ENCODE measurements at regions not wholly inside any gene's neighbourhood (a gene's known extent, or its start where the extent isn't known, plus 50 kb on each side); places are given as distances from the start of the nearest gene placed in this dataset.

DNA sequence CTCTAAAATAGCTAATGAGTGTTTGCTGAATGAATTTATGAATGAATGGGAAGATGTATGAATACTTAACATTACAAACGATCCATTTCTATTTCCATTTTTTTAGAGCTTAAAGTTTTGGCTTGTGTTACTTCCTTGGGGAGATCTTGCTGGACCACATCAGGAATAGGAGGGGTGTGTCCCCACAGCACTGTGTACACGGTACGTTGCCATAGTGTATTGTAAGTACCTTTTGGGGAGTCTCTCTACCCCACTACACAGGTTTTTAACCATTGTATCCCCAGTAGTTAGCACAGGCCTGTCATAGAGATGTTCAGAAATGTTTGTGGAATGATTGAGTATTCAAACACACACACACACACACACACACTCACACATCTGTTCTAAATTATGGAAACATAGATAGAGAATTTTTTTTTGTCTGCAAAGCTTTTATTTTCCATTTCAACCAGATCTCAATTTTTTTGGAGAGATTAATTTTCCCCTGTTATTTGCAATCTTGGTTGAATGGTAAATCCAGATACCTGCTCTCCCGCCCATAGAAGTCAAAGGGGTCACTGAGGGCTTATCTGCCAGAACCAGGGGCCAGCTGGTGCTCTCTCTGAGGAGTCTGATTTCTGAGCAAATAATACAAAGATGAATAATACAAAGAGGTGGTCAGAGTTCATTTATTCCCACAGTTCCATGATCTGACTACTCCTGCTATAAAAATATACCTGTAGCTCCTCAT is 471.0 kb downstream of the INSC start:
- DNase-seq = no peak
- H3K4me3 ChIP-seq = no peak overlapping the region
- H3K27ac ChIP-seq = peak overlapping the region in 2 of 10 donors; percentile 32 to 51
- H3K4me1 ChIP-seq = peaks cover 0 to 63% (median 23%) of the 10 kb centered on the region in 9 donors
- no peaks in the 10 kb centered on the region for H3K27me3 ChIP-seq
- H3K36me3 ChIP-seq = no peaks in the 10 kb centered on the region
- TF ChIP-seq, protein P1, sequence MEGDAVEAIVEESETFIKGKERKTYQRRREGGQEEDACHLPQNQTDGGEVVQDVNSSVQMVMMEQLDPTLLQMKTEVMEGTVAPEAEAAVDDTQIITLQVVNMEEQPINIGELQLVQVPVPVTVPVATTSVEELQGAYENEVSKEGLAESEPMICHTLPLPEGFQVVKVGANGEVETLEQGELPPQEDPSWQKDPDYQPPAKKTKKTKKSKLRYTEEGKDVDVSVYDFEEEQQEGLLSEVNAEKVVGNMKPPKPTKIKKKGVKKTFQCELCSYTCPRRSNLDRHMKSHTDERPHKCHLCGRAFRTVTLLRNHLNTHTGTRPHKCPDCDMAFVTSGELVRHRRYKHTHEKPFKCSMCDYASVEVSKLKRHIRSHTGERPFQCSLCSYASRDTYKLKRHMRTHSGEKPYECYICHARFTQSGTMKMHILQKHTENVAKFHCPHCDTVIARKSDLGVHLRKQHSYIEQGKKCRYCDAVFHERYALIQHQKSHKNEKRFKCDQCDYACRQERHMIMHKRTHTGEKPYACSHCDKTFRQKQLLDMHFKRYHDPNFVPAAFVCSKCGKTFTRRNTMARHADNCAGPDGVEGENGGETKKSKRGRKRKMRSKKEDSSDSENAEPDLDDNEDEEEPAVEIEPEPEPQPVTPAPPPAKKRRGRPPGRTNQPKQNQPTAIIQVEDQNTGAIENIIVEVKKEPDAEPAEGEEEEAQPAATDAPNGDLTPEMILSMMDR (IDR thresholded peaks at IDR 0.05) = no peak
- peak in 6 of 8 donors; percentile 46 to 74 (median 54) for ATAC-seq
- WGBS, 2 donors = 62% methylated on average over 4 of the region's 4 CpGs
- H3K9me3 ChIP-seq = no peaks in the 10 kb centered on the region
- intact Hi-C loops (cut with DNase I) = no loop called here

DNA sequence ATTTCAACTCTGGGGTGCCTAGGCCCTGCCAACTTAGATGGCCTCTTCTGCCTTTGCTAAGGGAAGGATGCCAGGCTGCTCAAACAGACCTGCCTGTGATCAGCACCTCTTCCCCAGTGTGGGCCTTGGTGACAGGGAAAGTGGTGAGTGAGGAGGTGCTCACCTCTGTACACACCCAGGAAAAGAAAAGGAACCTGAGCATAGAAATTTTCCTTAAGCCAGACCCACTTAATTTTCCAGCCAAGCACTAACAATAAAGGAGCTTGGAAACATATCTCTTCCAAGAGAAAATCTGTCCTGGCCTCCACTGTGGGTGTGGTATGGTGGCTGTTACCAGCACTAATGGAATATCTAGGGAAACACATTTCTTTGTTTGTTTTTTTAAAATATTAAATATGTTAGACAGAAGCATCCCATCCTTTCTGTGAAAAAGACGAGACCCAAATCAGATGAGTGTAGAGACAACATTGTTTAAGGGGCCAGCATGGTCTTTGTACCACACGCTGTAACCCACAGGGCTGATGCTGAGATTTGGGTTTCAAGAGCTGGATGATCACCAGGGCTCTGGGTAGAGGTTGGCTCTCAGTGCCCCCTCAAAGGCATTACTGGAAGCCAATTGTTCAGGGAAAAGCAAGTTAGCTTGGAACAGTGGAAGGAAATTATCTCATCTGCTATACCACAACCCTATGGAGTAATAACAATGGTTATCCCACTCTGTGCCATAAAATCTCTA is 472.2 kb downstream of the INSC start:
- intact Hi-C loops (cut with DNase I) = no loop called here
- TF ChIP-seq, protein P1 (IDR thresholded peaks at IDR 0.05) = no peak
- ATAC-seq = peak in 2 of 8 donors; percentile 24 to 30

DNA sequence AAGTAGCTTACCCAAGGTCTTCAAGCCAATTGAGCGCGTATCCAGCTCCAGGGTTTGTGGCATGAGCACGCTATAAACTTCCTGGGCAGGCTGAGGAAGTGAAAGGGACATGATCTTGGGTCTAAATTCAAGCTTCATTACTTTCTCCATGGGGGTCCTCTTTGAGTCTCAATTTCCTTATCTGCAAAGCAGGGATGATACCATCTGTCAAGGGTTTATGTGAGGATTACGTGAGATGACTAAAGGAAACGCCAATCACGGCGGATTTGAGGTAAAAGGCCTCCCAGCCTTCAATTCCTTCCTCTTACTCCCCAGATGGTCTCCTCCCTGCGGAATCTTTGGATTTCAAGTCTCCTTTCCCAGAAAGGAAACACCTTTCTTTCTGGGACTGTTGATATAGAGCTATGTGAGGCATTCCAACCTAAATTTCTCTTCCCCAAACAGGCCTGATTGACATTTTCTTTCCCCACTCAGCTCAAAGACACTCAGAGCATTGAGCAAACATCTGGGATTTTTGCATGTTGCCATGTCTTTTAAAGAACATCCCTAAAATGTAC is 474.4 kb downstream of the INSC start:
- Histone ChIP-seq H3K4me1 (peaks cover 0 to 64% (median 23%) of the 10 kb centered on the region in 9 donors), H3K36me3 (no peaks in the 10 kb centered on the region), H3K27me3 (no peaks in the 10 kb centered on the region), H3K4me3 (no peak overlapping the region), H3K27ac (peak overlapping the region in 2 of 10 donors; percentile 33 to 42), H3K9me3 (no peaks in the 10 kb centered on the region)
- DNase-seq = no peak
- TF ChIP-seq, protein P1 (IDR thresholded peaks at IDR 0.05) = no peak
- intact Hi-C loops (cut with DNase I) = no loop called here
- ATAC-seq = peak in 4 of 8 donors; percentile 16 to 56 (median 36)
- WGBS, 2 donors = 64 to 73% methylated on average over 8 of the region's 8 CpGs

More for the DNA sequence above, 472.2 kb downstream of the INSC start:
- Histone ChIP-seq H3K4me1 (peaks cover 0 to 69% (median 23%) of the 10 kb centered on the region in 9 donors), H3K27me3 (no peaks in the 10 kb centered on the region), H3K36me3 (no peaks in the 10 kb centered on the region), H3K27ac (peak overlapping the region in 4 of 10 donors; percentile 9 to 51 (median 24)), H3K9me3 (no peaks in the 10 kb centered on the region), H3K4me3 (no peak overlapping the region)
- DNase-seq = no peak
- 72 to 76% methylated on average over 2 of the region's 2 CpGs for WGBS, 2 donors

DNA sequence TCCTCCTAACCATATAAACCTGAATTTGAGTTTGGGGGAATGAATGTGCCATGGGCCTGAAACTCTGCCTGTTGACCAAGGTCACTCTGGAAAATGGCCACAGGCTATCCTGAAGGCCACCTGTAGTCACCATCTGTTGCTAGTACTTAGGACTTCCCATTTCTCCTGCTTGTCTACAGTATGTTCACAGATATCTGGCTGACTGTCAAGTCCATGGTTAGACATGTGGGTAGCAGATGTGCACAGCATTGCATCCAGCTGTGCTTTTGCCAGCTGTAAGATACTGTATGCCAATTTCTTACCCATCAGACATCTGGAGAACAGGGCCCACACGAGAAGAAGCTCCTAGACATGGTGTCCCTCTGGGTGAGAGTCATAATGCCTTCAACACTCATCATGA is 475.4 kb downstream of the INSC start:
- H3K4me3 ChIP-seq = no peak overlapping the region
- no peaks in the 10 kb centered on the region for H3K27me3 ChIP-seq
- peak in 1 of 8 donors; percentile 7 for ATAC-seq
- H3K27ac ChIP-seq = peak overlapping the region in 2 of 10 donors; percentile 11 to 42
- H3K36me3 ChIP-seq = no peaks in the 10 kb centered on the region
- H3K9me3 ChIP-seq = no peaks in the 10 kb centered on the region
- intact Hi-C loops (cut with DNase I) = no loop called here
- DNase-seq = no peak
- 52 to 82% methylated on average over 1 of the region's 1 CpG for WGBS, 2 donors
- peaks cover 0 to 63% (median 21%) of the 10 kb centered on the region in 9 donors for H3K4me1 ChIP-seq
- TF ChIP-seq, protein P1 (IDR thresholded peaks at IDR 0.05) = no peak

All from heart right ventricle (tissue), 16 donors.